Prostate gland (tissue), 2 donors: ENCODE measurements at regions not wholly inside any gene's neighbourhood (a gene's known extent, or its start where the extent isn't known, plus 50 kb on each side); places are given as distances from the start of the nearest gene placed in this dataset.

ENCODE experiments used
- POLR2A ChIP-seq: fragments of 450-650 bp; IDR thresholded peaks from one replicate; pipeline ENCODE4 v1.6.1; 2016; ENCODE audit warnings: antibody characterized with exemption, mild to moderate bottlenecking
- POLR2AphosphoS5 ChIP-seq: sonication (generic); formaldehyde crosslinking; IDR thresholded peaks from one replicate; pipeline ENCODE4 v1.6.1; 2017; ENCODE audit warnings: antibody characterized with exemption
- TF ChIP-seq, protein P1 (sequence below), 4 experiments: fragments of 200-600 bp in 2 of 4; fragments of 450-650 bp in 2 of 4; sonication (generic) in 2 of 4; IDR thresholded peaks; 1 replicate in 3 of 4; 2 replicates in 1 of 4; pipeline ENCODE4 v1.5.1; 2016 to 2019; ENCODE audit warnings: antibody characterized with exemption in 4 of 4, mild to moderate bottlenecking in 2 of 4, moderate library complexity in 2 of 4

DNA sequence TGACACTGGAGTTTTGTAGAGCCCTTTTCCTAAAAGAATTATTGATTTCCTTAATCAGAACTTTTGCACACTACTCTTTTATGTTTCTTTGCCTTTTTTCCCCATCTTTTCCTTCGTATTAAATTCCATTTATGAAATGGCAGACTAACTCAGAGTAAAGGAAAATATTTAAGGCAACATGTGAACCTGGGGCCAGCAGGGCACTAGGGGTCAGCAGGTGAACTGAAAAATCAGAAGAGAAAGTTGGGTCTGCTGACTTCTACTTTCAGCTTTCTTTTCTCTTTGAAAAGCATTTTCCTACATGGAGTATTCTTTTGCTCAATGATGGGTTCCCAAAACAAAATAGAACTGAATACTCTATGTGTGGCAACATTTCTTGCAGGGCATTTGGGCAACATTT lies 226.6 kb upstream of the EXOC2 start:
- TF ChIP-seq, protein P1, sequence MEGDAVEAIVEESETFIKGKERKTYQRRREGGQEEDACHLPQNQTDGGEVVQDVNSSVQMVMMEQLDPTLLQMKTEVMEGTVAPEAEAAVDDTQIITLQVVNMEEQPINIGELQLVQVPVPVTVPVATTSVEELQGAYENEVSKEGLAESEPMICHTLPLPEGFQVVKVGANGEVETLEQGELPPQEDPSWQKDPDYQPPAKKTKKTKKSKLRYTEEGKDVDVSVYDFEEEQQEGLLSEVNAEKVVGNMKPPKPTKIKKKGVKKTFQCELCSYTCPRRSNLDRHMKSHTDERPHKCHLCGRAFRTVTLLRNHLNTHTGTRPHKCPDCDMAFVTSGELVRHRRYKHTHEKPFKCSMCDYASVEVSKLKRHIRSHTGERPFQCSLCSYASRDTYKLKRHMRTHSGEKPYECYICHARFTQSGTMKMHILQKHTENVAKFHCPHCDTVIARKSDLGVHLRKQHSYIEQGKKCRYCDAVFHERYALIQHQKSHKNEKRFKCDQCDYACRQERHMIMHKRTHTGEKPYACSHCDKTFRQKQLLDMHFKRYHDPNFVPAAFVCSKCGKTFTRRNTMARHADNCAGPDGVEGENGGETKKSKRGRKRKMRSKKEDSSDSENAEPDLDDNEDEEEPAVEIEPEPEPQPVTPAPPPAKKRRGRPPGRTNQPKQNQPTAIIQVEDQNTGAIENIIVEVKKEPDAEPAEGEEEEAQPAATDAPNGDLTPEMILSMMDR (IDR thresholded peaks at IDR 0.05) = no peak
- TF ChIP-seq POLR2A (no peak), POLR2AphosphoS5 (no peak)
